ENCODE measurements at regions not wholly inside any gene's neighbourhood (a gene's known extent, or its start where the extent isn't known, plus 50 kb on each side); places are given as distances from the start of the nearest gene placed in this dataset.

- TF ChIP-seq ZFX (IDR thresholded peaks at IDR 0.05; ENCODE audit: borderline replicate concordance) (no peak), CTCF (IDR thresholded peaks at IDR 0.05) (no peak)
- no peak overlapping the region for H3K27ac ChIP-seq
These were observed 168.6 kb downstream of the TMTC3 start for GRCh38 chr12:88310666-88311065.

- H3K27ac ChIP-seq: no peak overlapping the region
- TF ChIP-seq CTCF (IDR thresholded peaks at IDR 0.05) (no peak), ZFX (IDR thresholded peaks at IDR 0.05; ENCODE audit: borderline replicate concordance) (no peak)
These were observed 171.4 kb downstream of the TMTC3 start for GRCh38 chr12:88313554-88313953.

GRCh38 chr12:88314706-88315105 lies 172.6 kb downstream of the TMTC3 start:
- TF ChIP-seq CTCF (IDR thresholded peaks at IDR 0.05): no peak
- no peak for TF ChIP-seq ZFX (IDR thresholded peaks at IDR 0.05; ENCODE audit: borderline replicate concordance)
- H3K27ac ChIP-seq: no peak overlapping the region

GRCh38 chr12:88318726-88319125 lies 176.6 kb downstream of the TMTC3 start:
- no peak overlapping the region for H3K27ac ChIP-seq
- TF ChIP-seq CTCF (IDR thresholded peaks at IDR 0.05): no peak
- no peak for TF ChIP-seq ZFX (IDR thresholded peaks at IDR 0.05; ENCODE audit: borderline replicate concordance)

- no peak for TF ChIP-seq ZFX (IDR thresholded peaks at IDR 0.05; ENCODE audit: borderline replicate concordance)
- TF ChIP-seq CTCF (IDR thresholded peaks at IDR 0.05): no peak
- H3K27ac ChIP-seq: no peak overlapping the region
These were observed 183.1 kb downstream of the TMTC3 start for GRCh38 chr12:88325076-88325815.

GRCh38 chr12:88325816-88326189 lies 183.7 kb downstream of the TMTC3 start:
- TF ChIP-seq ZFX (IDR thresholded peaks at IDR 0.05; ENCODE audit: borderline replicate concordance): no peak
- no peak for TF ChIP-seq CTCF (IDR thresholded peaks at IDR 0.05)
- H3K27ac ChIP-seq: no peak overlapping the region

GRCh38 chr12:88327276-88327675 lies 185.2 kb downstream of the TMTC3 start:
- TF ChIP-seq CTCF (IDR thresholded peaks at IDR 0.05): no peak
- no peak for TF ChIP-seq ZFX (IDR thresholded peaks at IDR 0.05; ENCODE audit: borderline replicate concordance)

More at GRCh38 chr12:88327276-88327675, 185.2 kb downstream of the TMTC3 start:
- no peak overlapping the region for H3K27ac ChIP-seq

All from 22Rv1 (cell line).